Skeletal muscle tissue (tissue), 3 donors: ENCODE measurements at regions not wholly inside any gene's neighbourhood (a gene's known extent, or its start where the extent isn't known, plus 50 kb on each side); places are given as distances from the start of the nearest gene placed in this dataset.

Experiments
- H3K27ac ChIP-seq: one replicate; pipeline ENCODE4 v1.7.0; 2013; ENCODE audit warnings: mild to moderate bottlenecking, low read depth, low read length, inconsistent platforms
- H3K27me3 ChIP-seq, 3 donors: one replicate each; pipeline ENCODE4 v1.7.0; 2013; ENCODE audit warnings: low read length in 3 of 3; ENCODE audit not compliant: control insufficient read depth in 3 of 3, insufficient read depth in 3 of 3
- H3K36me3 ChIP-seq, 3 donors: one replicate each; pipeline ENCODE4 v1.7.0; 2013; ENCODE audit warnings: low read length in 3 of 3; ENCODE audit not compliant: control insufficient read depth in 3 of 3, insufficient read depth in 3 of 3
- H3K4me1 ChIP-seq, 3 donors: one replicate each; pipeline ENCODE4 v1.7.0; 2013; ENCODE audit warnings: low read length in 3 of 3, mild to moderate bottlenecking in 3 of 3; ENCODE audit not compliant: control insufficient read depth in 3 of 3, insufficient read depth in 3 of 3
- H3K4me3 ChIP-seq, 3 donors: one replicate each; pipeline ENCODE4 v1.7.0; 2013; ENCODE audit warnings: low read length in 3 of 3
- H3K9ac ChIP-seq, 3 donors: one replicate each; pipeline ENCODE4 v1.7.0; 2013; ENCODE audit warnings: low read length in 3 of 3, mild to moderate bottlenecking in 3 of 3, moderate library complexity in 2 of 3, low read depth in 1 of 3
- H3K9me3 ChIP-seq, 3 donors: one replicate each; pipeline ENCODE4 v1.7.0; 2013; ENCODE audit warnings: low read length in 3 of 3; ENCODE audit not compliant: control insufficient read depth in 3 of 3
- donor health status: Osteomylitis.

- H3K9ac ChIP-seq, result no peak overlapping the region
- peaks cover 2 to 9% (median 3%) of the 10 kb centered on the region in 3 donors for H3K4me1 ChIP-seq
- no peak overlapping the region for H3K27ac ChIP-seq
- H3K36me3 ChIP-seq, result no peaks in the 10 kb centered on the region
- no peaks in the 10 kb centered on the region for H3K9me3 ChIP-seq
- H3K27me3 ChIP-seq, result no peaks in the 10 kb centered on the region
- H3K4me3 ChIP-seq, result no peak overlapping the region
These were observed 63.8 kb upstream of the IL1R1 start for GRCh38 chr2:102078773-102079172.

- H3K9ac ChIP-seq, result no peak overlapping the region
- no peaks in the 10 kb centered on the region for H3K36me3 ChIP-seq
- peaks cover 5 to 9% (median 8%) of the 10 kb centered on the region in 3 donors for H3K4me1 ChIP-seq
- H3K27ac ChIP-seq, result no peak overlapping the region
- H3K27me3 ChIP-seq, result no peaks in the 10 kb centered on the region
- no peak overlapping the region for H3K4me3 ChIP-seq
- no peaks in the 10 kb centered on the region for H3K9me3 ChIP-seq
These were observed 61.9 kb upstream of the IL1R1 start for GRCh38 chr2:102080451-102081242.

GRCh38 chr2:102081243-102081522 is 61.4 kb upstream of the IL1R1 start:
- Histone ChIP-seq H3K27me3 (no peaks in the 10 kb centered on the region), H3K9me3 (no peaks in the 10 kb centered on the region), H3K4me3 (no peak overlapping the region), H3K36me3 (no peaks in the 10 kb centered on the region), H3K4me1 (peaks cover 9 to 11% (median 10%) of the 10 kb centered on the region in 3 donors), H3K27ac (no peak overlapping the region), H3K9ac (no peak overlapping the region)

- Histone ChIP-seq H3K9ac (no peak overlapping the region), H3K27ac (no peak overlapping the region), H3K9me3 (no peaks in the 10 kb centered on the region), H3K4me3 (no peak overlapping the region), H3K27me3 (no peaks in the 10 kb centered on the region), H3K4me1 (peaks cover 9 to 11% (median 11%) of the 10 kb centered on the region in 3 donors), H3K36me3 (no peaks in the 10 kb centered on the region)
These were observed 60.9 kb upstream of the IL1R1 start for GRCh38 chr2:102081606-102082005.

- Histone ChIP-seq H3K27ac (peak overlapping the region; percentile 43), H3K4me1 (peaks cover 9 to 11% (median 11%) of the 10 kb centered on the region in 3 donors), H3K4me3 (no peak overlapping the region), H3K9me3 (no peaks in the 10 kb centered on the region), H3K9ac (no peak overlapping the region), H3K36me3 (no peaks in the 10 kb centered on the region), H3K27me3 (no peaks in the 10 kb centered on the region)
These were observed 59.8 kb upstream of the IL1R1 start for GRCh38 chr2:102082571-102083392.

- H3K9ac ChIP-seq, result no peak overlapping the region
- peaks cover 9 to 11% (median 11%) of the 10 kb centered on the region in 3 donors for H3K4me1 ChIP-seq
- no peaks in the 10 kb centered on the region for H3K9me3 ChIP-seq
- peak overlapping the region; percentile 43 for H3K27ac ChIP-seq
- no peaks in the 10 kb centered on the region for H3K36me3 ChIP-seq
- H3K4me3 ChIP-seq, result no peak overlapping the region
- H3K27me3 ChIP-seq, result no peaks in the 10 kb centered on the region
These were observed 59.2 kb upstream of the IL1R1 start for GRCh38 chr2:102083393-102083703.

GRCh38 chr2:102084651-102085050 is 57.9 kb upstream of the IL1R1 start:
- H3K27ac ChIP-seq, result no peak overlapping the region

GRCh38 chr2:102085238-102085637 is 57.3 kb upstream of the IL1R1 start:
- no peak overlapping the region for H3K27ac ChIP-seq
- H3K4me3 ChIP-seq, result no peak overlapping the region

More at GRCh38 chr2:102084651-102085050, 57.9 kb upstream of the IL1R1 start:
- no peaks in the 10 kb centered on the region for H3K36me3 ChIP-seq
- H3K9me3 ChIP-seq, result no peaks in the 10 kb centered on the region
- H3K4me1 ChIP-seq, result peaks cover 9 to 11% (median 11%) of the 10 kb centered on the region in 3 donors
- no peak overlapping the region for H3K4me3 ChIP-seq
- H3K9ac ChIP-seq, result no peak overlapping the region
- H3K27me3 ChIP-seq, result no peaks in the 10 kb centered on the region

GRCh38 chr2:102086150-102086872 is 56.2 kb upstream of the IL1R1 start:
- Histone ChIP-seq H3K9me3 (no peaks in the 10 kb centered on the region), H3K27ac (peak overlapping the region; percentile 4), H3K27me3 (no peaks in the 10 kb centered on the region), H3K4me1 (peaks cover 7 to 11% (median 11%) of the 10 kb centered on the region in 3 donors), H3K4me3 (no peak overlapping the region), H3K9ac (no peak overlapping the region), H3K36me3 (no peaks in the 10 kb centered on the region)

More at GRCh38 chr2:102085238-102085637, 57.3 kb upstream of the IL1R1 start:
- Histone ChIP-seq H3K9me3 (no peaks in the 10 kb centered on the region), H3K36me3 (no peaks in the 10 kb centered on the region), H3K4me1 (peaks cover 9 to 11% (median 11%) of the 10 kb centered on the region in 3 donors), H3K27me3 (no peaks in the 10 kb centered on the region), H3K9ac (no peak overlapping the region)

- Histone ChIP-seq H3K27ac (no peak overlapping the region), H3K27me3 (no peaks in the 10 kb centered on the region), H3K9me3 (no peaks in the 10 kb centered on the region), H3K9ac (no peak overlapping the region), H3K4me1 (peaks cover under 1 to 4% (median 3%) of the 10 kb centered on the region in 3 donors), H3K4me3 (no peak overlapping the region), H3K36me3 (no peaks in the 10 kb centered on the region)
These were observed 51.4 kb upstream of the IL1R1 start for GRCh38 chr2:102091121-102091520.
